ENCODE measurements at regions not wholly inside any gene's neighbourhood (a gene's known extent, or its start where the extent isn't known, plus 50 kb on each side); places are given as distances from the start of the nearest gene placed in this dataset.
"Not testable (repeated sequence)": the region's sequence is repeated elsewhere in the genome, so short reads cannot be mapped to it uniquely, and the experiment has no call there.

DNA sequence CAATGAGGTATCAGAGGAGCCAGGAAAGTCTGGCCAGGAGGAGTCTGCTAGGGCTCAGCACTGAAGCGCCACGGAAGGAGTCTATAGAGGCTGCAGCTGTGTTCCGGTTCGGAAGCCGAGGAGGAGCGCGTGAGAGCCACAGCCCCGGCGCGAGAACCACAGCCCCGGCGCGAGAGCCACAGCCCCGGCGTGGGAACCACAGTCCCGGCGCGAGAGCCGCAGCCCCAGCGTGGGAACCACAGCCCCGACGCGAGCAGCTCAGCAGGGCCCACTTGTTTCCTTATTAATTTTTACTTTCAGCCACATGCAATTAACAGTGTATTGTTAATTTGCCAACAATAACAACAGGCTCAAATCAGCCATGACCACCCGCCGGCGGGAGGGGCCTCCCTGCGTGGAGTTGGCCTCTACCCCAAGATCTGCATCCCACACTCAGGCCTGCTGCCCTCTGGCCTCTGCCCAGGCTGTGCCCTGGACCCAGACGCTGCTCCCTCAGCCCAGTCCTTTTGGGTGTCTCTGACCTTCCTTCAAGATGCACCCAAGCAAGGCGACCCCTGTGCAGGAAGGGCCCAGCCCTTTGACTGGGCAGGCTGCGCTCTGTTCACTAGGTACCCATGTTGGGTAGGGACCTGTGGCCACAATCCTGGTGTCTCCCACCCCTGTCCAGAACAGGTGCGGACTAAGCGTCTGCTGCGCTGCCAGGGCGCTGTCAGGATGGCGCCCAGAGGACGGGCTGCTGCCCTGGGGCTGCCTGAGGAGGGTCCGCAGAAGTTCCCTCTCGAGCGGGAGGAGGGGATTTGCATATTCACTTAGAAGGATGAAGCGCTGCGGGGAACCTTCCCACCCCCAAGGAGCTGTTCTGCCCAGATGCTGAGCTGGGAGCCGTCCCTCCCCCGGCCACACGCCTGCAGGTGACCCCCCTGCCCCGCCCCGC lies 113.8 kb downstream of the ADRA2C start:
- DNase-seq (ENCODE audit: low read depth in 2 of 2) = peak in 1 of 2 donors; percentile 9

DNA sequence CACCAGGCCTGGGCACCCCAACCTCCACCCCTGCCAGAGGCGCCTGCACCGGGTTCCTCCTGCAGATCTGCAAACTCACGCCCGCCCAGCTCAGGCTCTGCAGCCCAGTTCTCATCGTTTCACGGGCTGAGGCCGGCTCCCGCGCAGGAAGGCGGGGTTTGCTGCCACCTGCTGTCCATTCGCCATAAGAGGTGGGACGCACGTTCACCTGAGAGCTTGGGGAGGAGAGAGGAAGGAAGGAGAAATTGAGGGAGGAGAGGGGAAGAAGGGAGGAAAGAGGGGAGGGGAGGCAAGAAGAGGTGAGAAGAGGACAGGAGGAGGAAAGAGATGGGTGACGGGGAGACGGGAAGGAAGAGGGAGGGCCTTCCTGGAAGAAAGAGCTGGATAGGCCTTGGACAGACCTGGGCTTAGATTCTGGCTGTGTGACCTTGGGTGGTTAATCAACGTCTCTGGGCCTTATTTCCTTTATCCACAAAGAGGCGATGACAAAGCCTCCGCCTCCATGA lies 114.5 kb downstream of the ADRA2C start:
- DNase-seq (ENCODE audit: low read depth in 2 of 2) = peak; percentile 13 to 23

DNA sequence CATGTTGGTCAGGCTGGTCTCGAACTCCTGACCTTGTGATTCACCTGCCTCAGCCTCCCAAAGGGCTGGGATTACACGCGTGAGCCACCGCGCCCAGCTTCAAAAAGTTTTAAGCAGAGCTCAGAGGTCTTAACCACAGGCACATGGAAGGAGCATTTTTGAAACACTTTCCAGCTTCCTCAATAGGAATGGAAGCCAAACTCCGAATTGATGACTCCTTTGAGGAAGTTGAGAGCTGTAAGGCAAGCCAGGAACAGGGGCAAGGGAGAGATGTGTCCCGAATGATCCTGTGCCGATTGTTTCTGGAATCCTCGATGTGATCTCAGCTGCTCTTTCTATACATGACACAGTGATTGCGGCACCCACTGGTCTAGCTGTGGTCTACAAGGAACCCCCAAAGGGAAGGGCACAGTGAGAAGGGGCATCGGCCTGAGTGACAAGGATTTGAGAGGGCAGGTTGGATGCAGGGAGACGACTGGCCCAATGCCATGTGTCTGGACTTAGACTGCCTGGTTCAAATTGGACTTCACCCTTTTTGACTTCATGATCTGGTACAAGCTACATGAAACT lies 116.2 kb downstream of the ADRA2C start:
- not testable (repeated sequence) for DNase-seq (ENCODE audit: low read depth in 2 of 2)

- not testable (repeated sequence) for DNase-seq (ENCODE audit: low read depth in 2 of 2)
Observed at GRCh38 chr4:3884261-3884660, 118.1 kb downstream of the ADRA2C start.

DNA sequence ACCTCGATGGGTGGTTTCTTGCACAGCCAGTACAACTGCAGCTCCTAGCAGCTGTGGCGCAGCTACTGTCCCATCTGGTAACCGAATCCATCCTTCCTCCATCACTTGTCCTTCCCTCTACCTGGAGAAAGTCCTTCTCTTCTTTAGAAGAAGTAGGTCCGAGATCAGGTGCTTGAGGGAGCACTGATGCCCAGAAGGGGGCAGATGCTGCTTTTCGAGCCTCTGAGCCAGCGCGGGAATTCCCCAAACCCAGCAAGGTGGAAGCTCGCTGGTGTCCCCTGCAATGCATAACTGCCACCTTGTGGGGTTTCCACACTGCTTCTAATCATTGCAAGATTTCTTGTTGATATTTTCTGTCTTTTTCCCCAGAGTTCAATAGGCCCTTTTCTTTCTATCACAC lies 127.4 kb downstream of the ADRA2C start:
- DNase-seq (ENCODE audit: low read depth in 2 of 2) = not testable (repeated sequence)

DNA sequence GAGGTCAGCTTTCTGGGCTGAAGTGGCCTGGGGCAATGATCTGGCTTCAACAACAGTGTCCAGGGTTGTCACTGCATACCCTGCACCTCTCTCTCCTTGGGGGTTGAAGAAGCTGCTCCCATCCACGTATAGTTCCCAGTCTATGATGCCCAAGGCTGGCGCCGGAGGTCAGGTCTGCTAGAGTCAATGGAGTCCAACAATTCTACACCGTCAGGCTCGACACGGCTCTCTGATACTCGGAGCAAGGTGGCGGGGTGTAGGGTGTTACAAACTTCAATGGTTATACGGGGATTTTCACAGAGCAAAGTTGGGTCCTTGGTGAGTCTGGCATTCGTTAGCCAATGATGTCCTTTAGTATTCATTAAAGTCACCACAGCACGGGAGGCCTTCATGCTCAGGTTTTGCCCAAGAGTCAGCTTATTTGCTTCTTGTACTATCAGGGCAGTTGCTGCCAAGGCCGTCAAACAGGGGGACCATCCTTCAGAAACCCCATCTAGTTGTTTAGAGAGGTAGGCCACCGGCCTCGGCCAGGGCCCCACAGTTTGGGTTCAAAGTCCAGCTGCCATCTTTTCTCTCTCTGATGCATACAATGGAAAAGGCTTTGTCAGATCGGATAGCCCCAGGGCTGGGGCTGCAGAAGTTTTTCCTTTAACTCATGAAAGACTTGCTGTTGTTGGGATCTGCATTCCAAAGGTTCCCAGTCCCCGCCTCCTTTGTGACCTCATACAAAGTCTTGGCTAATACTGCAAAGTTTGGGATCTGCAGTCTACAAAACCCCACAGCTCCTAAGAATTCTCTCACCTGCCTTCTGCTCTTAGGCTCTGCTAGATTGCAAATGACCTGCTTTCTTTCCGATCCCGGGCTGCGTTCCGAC lies 128.1 kb downstream of the ADRA2C start:
- DNase-seq (ENCODE audit: low read depth in 2 of 2) = not testable (repeated sequence)

DNA sequence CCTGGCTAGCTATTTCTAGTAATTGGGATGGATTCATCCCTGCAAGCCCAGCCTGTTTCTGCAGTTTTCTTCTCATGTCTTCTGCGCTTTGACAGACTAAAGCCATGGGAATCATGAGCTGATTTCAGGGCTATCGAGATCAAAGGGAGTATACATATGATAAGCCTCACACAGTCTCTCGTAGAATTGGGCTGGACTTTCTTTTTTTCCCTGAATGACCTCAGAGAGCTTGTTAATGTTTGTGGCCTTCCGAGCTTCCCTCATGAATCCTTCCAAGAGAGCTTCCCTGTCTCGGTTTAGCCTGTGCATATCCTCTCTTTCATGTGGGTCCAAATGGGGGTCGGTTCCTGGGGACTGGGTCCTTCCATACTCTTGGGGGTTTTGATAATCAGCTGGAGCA lies 130.3 kb downstream of the ADRA2C start:
- no peak for DNase-seq (ENCODE audit: low read depth in 2 of 2)

GRCh38 chr4:3896871-3897578 lies 130.8 kb downstream of the ADRA2C start:
- not testable (repeated sequence) for DNase-seq (ENCODE audit: low read depth in 2 of 2)

GRCh38 chr4:3898098-3898497 lies 131.9 kb downstream of the ADRA2C start:
- DNase-seq (ENCODE audit: low read depth in 2 of 2) = no peak

DNA sequence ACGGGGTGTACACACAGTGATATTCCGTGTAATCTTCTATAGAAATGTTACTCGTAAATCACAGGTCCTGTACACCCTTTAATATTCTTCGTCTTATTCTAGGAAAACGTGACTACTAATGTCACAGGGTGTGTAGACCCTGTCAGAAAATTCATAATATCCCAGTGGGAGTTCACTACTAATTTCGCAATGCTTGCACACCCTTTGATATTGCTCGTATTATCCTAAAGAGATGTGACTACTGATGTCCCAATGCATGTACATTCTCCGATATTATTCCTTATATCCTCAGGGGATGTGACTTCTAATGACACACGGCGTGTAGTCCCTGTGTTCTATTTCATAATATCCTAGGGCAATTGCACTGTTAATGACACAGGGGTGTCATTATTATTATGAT lies 132.7 kb downstream of the ADRA2C start:
- not testable (repeated sequence) for DNase-seq (ENCODE audit: low read depth in 2 of 2)

- DNase-seq (ENCODE audit: low read depth in 2 of 2) = not testable (repeated sequence)
Observed at GRCh38 chr4:3904264-3904955, 138.2 kb downstream of the ADRA2C start.

DNA sequence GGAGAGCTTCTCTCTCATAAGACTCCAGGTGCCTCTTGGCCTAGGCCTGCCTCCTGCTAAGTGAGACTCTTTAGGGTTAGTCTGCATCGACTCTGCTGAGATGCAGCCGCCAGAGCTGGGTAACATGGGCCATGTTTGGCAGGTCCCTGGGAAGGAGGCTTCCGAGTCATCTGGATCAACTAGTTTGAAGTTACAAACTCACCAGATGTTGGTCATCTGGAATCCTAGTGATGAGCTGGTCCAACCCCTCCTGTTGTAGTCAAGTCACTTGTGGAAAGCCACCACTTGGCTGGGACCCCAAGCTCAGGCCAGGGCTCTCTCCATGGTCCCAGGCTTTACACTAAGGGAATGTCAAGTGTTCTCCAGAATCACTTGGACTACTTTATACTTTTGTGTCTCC lies 143.4 kb downstream of the ADRA2C start:
- not testable (repeated sequence) for DNase-seq (ENCODE audit: low read depth in 2 of 2)

- DNase-seq (ENCODE audit: low read depth in 2 of 2) = not testable (repeated sequence)
Observed at GRCh38 chr4:3910161-3910950, 144.2 kb downstream of the ADRA2C start.

- DNase-seq (ENCODE audit: low read depth in 2 of 2) = no peak
Observed at GRCh38 chr4:3911252-3911856, 145.2 kb downstream of the ADRA2C start.

GRCh38 chr4:3914511-3914910 lies 148.3 kb downstream of the ADRA2C start:
- not testable (repeated sequence) for DNase-seq (ENCODE audit: low read depth in 2 of 2)

DNA sequence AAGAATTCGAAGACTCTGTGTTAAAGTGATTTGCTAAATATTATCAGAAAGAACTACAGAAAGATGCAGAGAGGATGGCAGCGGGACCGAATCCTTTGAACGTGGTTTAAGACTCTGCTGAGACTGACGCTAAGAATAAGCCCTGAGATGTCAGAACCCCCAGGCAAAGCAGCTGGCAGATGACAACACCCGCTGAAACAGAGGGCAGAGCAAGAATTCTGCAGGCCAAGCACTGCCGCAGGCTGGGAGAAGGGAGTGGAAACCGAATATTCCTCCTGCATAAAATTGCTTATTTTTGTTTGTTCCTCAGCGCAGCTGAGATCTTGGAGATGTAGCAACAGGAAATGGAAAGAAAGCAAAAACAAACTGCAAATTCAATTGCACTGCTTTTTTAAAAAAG lies 153.3 kb downstream of the ADRA2C start:
- DNase-seq (ENCODE audit: low read depth in 2 of 2) = not testable (repeated sequence)

- DNase-seq (ENCODE audit: low read depth in 2 of 2) = not testable (repeated sequence)
Observed at GRCh38 chr4:3921902-3922301, 155.7 kb downstream of the ADRA2C start.

DNA sequence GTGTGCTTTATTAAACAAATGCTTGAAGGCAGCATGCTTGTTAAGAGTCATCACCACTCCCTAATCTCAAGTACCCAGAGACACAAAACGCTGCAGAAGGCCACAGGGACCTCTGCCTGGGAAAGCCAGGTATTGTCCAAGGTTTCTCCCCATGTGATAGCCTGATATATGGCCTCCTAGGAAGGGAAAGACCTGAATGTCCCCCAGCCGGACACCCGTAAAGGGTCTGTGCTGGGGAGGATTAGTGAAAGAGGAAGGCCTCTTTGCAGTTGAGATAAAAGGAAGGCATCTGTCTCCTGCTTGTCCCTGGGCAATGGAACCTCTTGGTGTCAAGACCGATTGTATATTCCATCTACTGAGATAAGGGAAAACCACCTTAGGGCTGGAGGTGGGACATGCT lies 159.7 kb downstream of the ADRA2C start:
- DNase-seq (ENCODE audit: low read depth in 2 of 2) = not testable (repeated sequence)

- DNase-seq (ENCODE audit: low read depth in 2 of 2) = not testable (repeated sequence)
Observed at GRCh38 chr4:3926271-3926670, 160.1 kb downstream of the ADRA2C start.

All from activated CD8-positive, alpha-beta memory T cell treated with anti-CD3 and anti-CD28 coated beads for 4 hours (primary cell).